ENCODE measurements at regions not wholly inside any gene's neighbourhood (a gene's known extent, or its start where the extent isn't known, plus 50 kb on each side); places are given as distances from the start of the nearest gene placed in this dataset.

GRCh38 chr15:45773149-45773548 is 138.3 kb downstream of the SQOR start:
- TF ChIP-seq TCF7L2 (IDR thresholded peaks at IDR 0.05; ENCODE audit: low read depth, low read length) (no peak), CTCF (IDR thresholded peaks at IDR 0.05) (no peak), POLR2AphosphoS5 (IDR thresholded peaks at IDR 0.05; ENCODE audit: low read depth, low read length) (no peak), REST (IDR thresholded peaks at IDR 0.05; ENCODE audit: insufficient read depth in 1 of 2, low read depth in 2 of 2, low read length in 1 of 2) (no peak)
